ENCODE measurements at regions not wholly inside any gene's neighbourhood (a gene's known extent, or its start where the extent isn't known, plus 50 kb on each side); places are given as distances from the start of the nearest gene placed in this dataset.

GRCh38 chr5:17434982-17435381 lies 63.0 kb upstream of the TAF11L2 start:
- intact Hi-C loops (cut with DNase I), result no loop called here
- TF ChIP-seq CTCF (IDR thresholded peaks at IDR 0.05), result no peak
- Histone ChIP-seq H3K9me3 (peaks cover 0 to 10% (median 4%) of the 10 kb centered on the region in 11 donors), H3K27ac (peak overlapping the region in 1 of 10 donors; percentile 85), H3K27me3 (no peaks in the 10 kb centered on the region), H3K4me3 (no peak overlapping the region), H3K36me3 (no peaks in the 10 kb centered on the region), H3K4me1 (peaks cover 0 to 24% (median 0%) of the 10 kb centered on the region in 9 donors)
- DNase-seq (no peak), ATAC-seq (no peak)

GRCh38 chr5:17436350-17436749 lies 61.7 kb upstream of the TAF11L2 start:
- Histone ChIP-seq H3K4me3 (peak overlapping the region in 1 of 10 donors; percentile 23), H3K27ac (peak overlapping the region in 4 of 10 donors; percentile 22 to 85 (median 50))
- TF ChIP-seq CTCF (IDR thresholded peaks at IDR 0.05), result no peak

GRCh38 chr5:17436761-17437221 lies 61.2 kb upstream of the TAF11L2 start:
- no peaks in the 10 kb centered on the region for H3K36me3 ChIP-seq
- H3K4me3 ChIP-seq, result peak overlapping the region in 1 of 10 donors; percentile 23
- 54 to 61% methylated on average over 4 of the region's 4 CpGs for WGBS, 2 donors
- no peak for DNase-seq
- H3K9me3 ChIP-seq, result peaks cover 0 to 23% (median 5%) of the 10 kb centered on the region in 11 donors
- peaks cover 0 to 14% (median 0%) of the 10 kb centered on the region in 9 donors for H3K4me1 ChIP-seq
- intact Hi-C loops (cut with DNase I), result no loop called here
- H3K27ac ChIP-seq, result peak overlapping the region in 4 of 10 donors; percentile 22 to 85 (median 50)
- no peak for TF ChIP-seq CTCF (IDR thresholded peaks at IDR 0.05)
- H3K27me3 ChIP-seq, result no peaks in the 10 kb centered on the region
- ATAC-seq, result peak in 6 of 8 donors; percentile 29 to 75 (median 46)

More at GRCh38 chr5:17436350-17436749, 61.7 kb upstream of the TAF11L2 start:
- Histone ChIP-seq H3K4me1 (peaks cover 0 to 18% (median 0%) of the 10 kb centered on the region in 9 donors), H3K27me3 (no peaks in the 10 kb centered on the region), H3K9me3 (peaks cover 0 to 23% (median 5%) of the 10 kb centered on the region in 11 donors), H3K36me3 (no peaks in the 10 kb centered on the region)
- intact Hi-C loops (cut with DNase I), result no loop called here
- 74 to 75% methylated on average over 4 of the region's 4 CpGs for WGBS, 2 donors
- ATAC-seq (peak in 4 of 8 donors; percentile 51 to 65 (median 58)), DNase-seq (no peak)

GRCh38 chr5:17438027-17438426 lies 60.0 kb upstream of the TAF11L2 start:
- peaks cover 0 to 14% (median 0%) of the 10 kb centered on the region in 9 donors for H3K4me1 ChIP-seq
- H3K27ac ChIP-seq, result peak overlapping the region in 1 of 10 donors; percentile 85
- intact Hi-C loops (cut with DNase I), result no loop called here
- DNase-seq, result no peak
- ATAC-seq, result no peak
- no peaks in the 10 kb centered on the region for H3K36me3 ChIP-seq
- no peak overlapping the region for H3K4me3 ChIP-seq
- H3K27me3 ChIP-seq, result no peaks in the 10 kb centered on the region
- H3K9me3 ChIP-seq, result peaks cover 0 to 23% (median 5%) of the 10 kb centered on the region in 11 donors
- no peak for TF ChIP-seq CTCF (IDR thresholded peaks at IDR 0.05)
- WGBS, 2 donors, result 70 to 88% methylated on average over 4 of the region's 4 CpGs
